HCT116 (cell line): ENCODE measurements at regions not wholly inside any gene's neighbourhood (a gene's known extent, or its start where the extent isn't known, plus 50 kb on each side); places are given as distances from the start of the nearest gene placed in this dataset.

Experiments
- ATAC-seq: fragments of 200-7000 bp; cut with Tn5 transposase; 2 replicates; pipeline ENCODE4 v1.9.1; 2020; ENCODE audit warnings: mild to moderate bottlenecking, moderate library complexity
- BruUV-seq: library from RNA; stranded (reverse); fragments of 400-500 nt; replicated peaks from 2 replicates; lab custom pipeline; 2021; lab: Mats Ljungman, UMichigan
- CTCF ChIA-PET: fragments of 300-600 bp; sonication (Branson Sonifier 250); formaldehyde crosslinking; loops from one replicate; lab custom pipeline; 2021; ENCODE audit warnings: antibody characterized with exemption; lab: Charles Lee
- POLR2A ChIA-PET: fragments of 300-600, 350-600 bp; sonication (Branson Sonifier 250); formaldehyde crosslinking; loops from one replicate; lab custom pipeline; 2021; ENCODE audit warnings: antibody characterized with exemption; lab: Charles Lee
- RAD21 ChIA-PET, 2 experiments: fragments of 300-600 bp; sonication (Branson Sonifier 250); formaldehyde crosslinking; loops; one replicate each; lab custom pipeline; 2023; ENCODE audit warnings: low total read pairs in 2 of 2; ENCODE audit not compliant: uncharacterized antibody in 2 of 2, unreplicated experiment in 2 of 2, low non-redundant PET in 1 of 2; lab: Charles Lee
- DNase-seq: peaks from one replicate; pipeline ENCODE4 v3.0.0-alpha.2; 2010; ENCODE audit warnings: low read depth, low spot score
- H2AFZ ChIP-seq: fragments of 200-600 bp; shearing (Covaris generic), sonication (generic); 2 replicates; pipeline ENCODE4 v1.6.1; 2017; ENCODE audit warnings: low read depth, mixed run types, mixed read lengths, antibody characterized with exemption, low read length; ENCODE audit not compliant: poor library complexity, severe bottlenecking
- H3K27ac ChIP-seq: 2 replicates; pipeline ENCODE4 v1.5.1; 2012; ENCODE audit warnings: low read depth, low read length
- H3K27me3 ChIP-seq: fragments of 200-600 bp; sonication (generic); 2 replicates; pipeline ENCODE4 v1.6.1; 2016; ENCODE audit warnings: mixed run types, low read length, mixed read lengths; ENCODE audit not compliant: insufficient read depth
- H3K36me3 ChIP-seq, 2 experiments: fragments of 200-500 bp in 1 of 2; fragments of 200-600 bp in 1 of 2; sonication (Bioruptor generic) in 1 of 2; sonication (generic) in 1 of 2; 2 replicates each; pipeline versions ENCODE4 v1.5.1 to v1.6.1; 2014 to 2016; ENCODE audit warnings: low read length in 2 of 2, inconsistent platforms in 1 of 2, mixed read lengths in 1 of 2, mixed run types in 1 of 2; ENCODE audit not compliant: insufficient read depth in 2 of 2, control insufficient read depth in 1 of 2
- H3K4me1 ChIP-seq, 2 experiments: fragments of 200-600 bp in 1 of 2; sonication (generic) in 1 of 2; 2 replicates each; pipeline versions ENCODE4 v1.5.1 to v1.6.1; 2012 to 2017; ENCODE audit warnings: low read length in 2 of 2, inconsistent platforms in 1 of 2, mild to moderate bottlenecking in 1 of 2, mixed read lengths in 1 of 2, mixed run types in 1 of 2, moderate library complexity in 1 of 2; ENCODE audit not compliant: insufficient read depth in 2 of 2, control insufficient read depth in 1 of 2
- H3K4me2 ChIP-seq: fragments of 200-600 bp; sonication (generic); 2 replicates; pipeline ENCODE4 v1.6.1; 2017; ENCODE audit warnings: mixed run types, low read length, mixed read lengths
- H3K4me3 ChIP-seq, 2 experiments: fragments of 200-600 bp in 1 of 2; sonication (generic) in 1 of 2; replicated peaks in 1 of 2; 2 replicates each; pipeline ENCODE4 v1.5.1; 2011 to 2016; ENCODE audit warnings: low read length in 2 of 2, control low read depth in 1 of 2, low read depth in 1 of 2, mild to moderate bottlenecking in 1 of 2, mixed read lengths in 1 of 2, mixed run types in 1 of 2
- H3K79me2 ChIP-seq: fragments of 200-600 bp; sonication (generic); 2 replicates; pipeline ENCODE4 v1.6.1; 2017; ENCODE audit warnings: mild to moderate bottlenecking, mixed run types, low read length, moderate library complexity, mixed read lengths; ENCODE audit not compliant: insufficient read depth
- H3K9ac ChIP-seq: fragments of 200-600 bp; sonication (generic); 2 replicates; pipeline ENCODE4 v1.6.1; 2016; ENCODE audit warnings: low read length, mixed read lengths
- H3K9me2 ChIP-seq: fragments of 200-600 bp; sonication (generic), shearing (Covaris generic); 2 replicates; pipeline ENCODE4 v1.6.1; 2017; ENCODE audit warnings: mixed run types, mild to moderate bottlenecking, moderate library complexity; ENCODE audit not compliant: insufficient read depth
- H3K9me3 ChIP-seq, 2 experiments: fragments of 200-500 bp in 1 of 2; fragments of 200-600 bp in 1 of 2; sonication (Bioruptor generic) in 1 of 2; sonication (generic) in 1 of 2; 2 replicates each; pipeline ENCODE4 v1.6.1; 2014 to 2017; ENCODE audit warnings: low read length in 2 of 2, mixed read lengths in 2 of 2, inconsistent platforms in 1 of 2, low read depth in 1 of 2, mild to moderate bottlenecking in 1 of 2, mixed run types in 1 of 2, moderate library complexity in 1 of 2; ENCODE audit not compliant: control insufficient read depth in 1 of 2, insufficient read depth in 1 of 2
- H4K20me1 ChIP-seq: fragments of 200-600 bp; sonication (generic), shearing (Covaris generic); 2 replicates; pipeline ENCODE4 v1.6.1; 2017; ENCODE audit warnings: mixed run types, mild to moderate bottlenecking, moderate library complexity; ENCODE audit not compliant: insufficient read depth
- CBX3 ChIP-seq: IDR thresholded peaks from 2 replicates; pipeline ENCODE4 v1.6.1; 2012; ENCODE audit warnings: low read depth
- CEBPB ChIP-seq: IDR thresholded peaks from 2 replicates; pipeline ENCODE4 v1.6.1; 2012; ENCODE audit warnings: low read depth
- CTCF ChIP-seq, 3 experiments: fragments of 200-600 bp in 1 of 3; sonication (generic) in 1 of 3; IDR thresholded peaks in 2 of 3; conservative IDR thresholded peaks in 1 of 3; 2 replicates each; pipeline ENCODE4 v1.5.1; 2012 to 2017; ENCODE audit warnings: low read depth in 2 of 3, low read length in 2 of 3, antibody characterized with exemption in 1 of 3, borderline replicate concordance in 1 of 3, control low read depth in 1 of 3, mild to moderate bottlenecking in 1 of 3, mixed read lengths in 1 of 3, mixed run types in 1 of 3, moderate library complexity in 1 of 3; ENCODE audit not compliant: insufficient read depth in 1 of 3
- ELF1 ChIP-seq: IDR thresholded peaks from 2 replicates; pipeline ENCODE4 v1.6.1; 2012; ENCODE audit warnings: low read depth, borderline replicate concordance
- EZH2 ChIP-seq: fragments of 200-600 bp; sonication (generic); IDR thresholded peaks from 2 replicates; pipeline ENCODE4 v1.6.1; 2017; ENCODE audit warnings: antibody characterized with exemption, mixed run types
- SIN3A ChIP-seq: IDR thresholded peaks from 2 replicates; pipeline ENCODE4 v1.6.1; 2012; ENCODE audit warnings: low read depth
- SRF ChIP-seq: IDR thresholded peaks from 2 replicates; pipeline ENCODE4 v1.6.1; 2012; ENCODE audit warnings: low read depth
- YY1 ChIP-seq: IDR thresholded peaks from 2 replicates; pipeline ENCODE4 v1.6.1; 2011; ENCODE audit warnings: low read length, low read depth, moderate library complexity, mild to moderate bottlenecking; ENCODE audit not compliant: insufficient replicate concordance; ENCODE audit errors: extremely low read depth
- ZNF274 ChIP-seq: fragments of 200-500 bp; sonication (Bioruptor generic); IDR thresholded peaks from 2 replicates; pipeline ENCODE4 v1.6.1; 2014; ENCODE audit warnings: mild to moderate bottlenecking, low read depth, low read length, inconsistent platforms
- intact Hi-C: fragments of 100-400 bp; cut with micrococcal nuclease; formaldehyde crosslinking; loops from 2 replicates; pipeline ENCODE4 v1.10.0; 2022

GRCh38 chr18:56112013-56112749 is 524.2 kb upstream of the TCF4 start:
- no peak overlapping the region for H3K9ac ChIP-seq
- CTCF ChIA-PET: no interaction called here
- H4K20me1 ChIP-seq: no peaks in the 10 kb centered on the region
- ATAC-seq (no peak), DNase-seq (no peak)
- H3K79me2 ChIP-seq: no peaks in the 10 kb centered on the region
- no TSS peak for BruUV-seq
- TF ChIP-seq ELF1 (no peak), YY1 (no peak), SRF (no peak)
- H2AFZ ChIP-seq: no peak overlapping the region
- intact Hi-C loops: no loop called here
- H3K4me3 ChIP-seq: no peak overlapping the region
- no peaks in the 10 kb centered on the region for H3K9me2 ChIP-seq
- POLR2A ChIA-PET: no interaction called here
- H3K36me3 ChIP-seq: no peaks in the 10 kb centered on the region
- no peaks in the 10 kb centered on the region for H3K4me1 ChIP-seq
- H3K9me3 ChIP-seq: peaks cover 3 to 25% of the 10 kb centered on the region in 2 experiments; a peak in 2 of 4 replicates
- H3K27ac ChIP-seq: no peak overlapping the region
- H3K4me2 ChIP-seq: no peak overlapping the region
- RAD21 ChIA-PET: no interaction called here
- no peaks in the 10 kb centered on the region for H3K27me3 ChIP-seq

GRCh38 chr18:56109757-56110156 is 521.8 kb upstream of the TCF4 start:
- Histone ChIP-seq H3K27ac (no peak overlapping the region), H3K4me2 (no peak overlapping the region), H3K9me3 (peaks cover 3 to 22% of the 10 kb centered on the region in 2 experiments; a peak in 2 of 4 replicates), H3K79me2 (no peaks in the 10 kb centered on the region), H4K20me1 (no peaks in the 10 kb centered on the region), H3K36me3 (no peaks in the 10 kb centered on the region), H3K4me3 (no peak overlapping the region), H3K27me3 (no peaks in the 10 kb centered on the region), H3K9me2 (no peaks in the 10 kb centered on the region), H3K4me1 (no peaks in the 10 kb centered on the region), H3K9ac (no peak overlapping the region), H2AFZ (no peak overlapping the region)
- no peak for TF ChIP-seq ELF1
- TF ChIP-seq CTCF (IDR thresholded peaks at IDR 0.05 in 2 of 3, conservative IDR thresholded peaks at IDR 0.05 in 1 of 3; ENCODE audit: borderline replicate concordance in 1 of 3, insufficient read depth in 1 of 3, low read depth in 2 of 3, low read length in 2 of 3): no peak
- TF ChIP-seq EZH2: no peak
- no peak for TF ChIP-seq CBX3
- TF ChIP-seq CEBPB: no peak
- TF ChIP-seq SIN3A: no peak
- TF ChIP-seq ZNF274: no peak
- DNase-seq: no peak
- ChIA-PET CTCF (no interaction called here), RAD21 (no interaction called here), POLR2A (no interaction called here)
- ATAC-seq: no peak
- intact Hi-C loops: no loop called here
- no TSS peak for BruUV-seq
